ENCODE measurements at regions not wholly inside any gene's neighbourhood (a gene's known extent, or its start where the extent isn't known, plus 50 kb on each side); places are given as distances from the start of the nearest gene placed in this dataset.

- no peak overlapping the region for H3K27ac Mint-ChIP-seq
- no peaks in the 10 kb centered on the region for H3K4me1 Mint-ChIP-seq
- no peaks in the 10 kb centered on the region for H3K36me3 Mint-ChIP-seq
- no peak overlapping the region for H3K4me3 Mint-ChIP-seq
- H3K27me3 Mint-ChIP-seq, result no peaks in the 10 kb centered on the region
- H3K9me3 Mint-ChIP-seq, result peaks cover 10% of the 10 kb centered on the region
Measured at GRCh38 chr12:125583071-125583470, 517.8 kb downstream of the AACS start.

GRCh38 chr12:125586441-125586840, 521.2 kb downstream of the AACS start:
- no peaks in the 10 kb centered on the region for H3K36me3 Mint-ChIP-seq
- H3K9me3 Mint-ChIP-seq, result peaks cover 4% of the 10 kb centered on the region
- no peaks in the 10 kb centered on the region for H3K4me1 Mint-ChIP-seq
- H3K27me3 Mint-ChIP-seq, result peaks cover 1% of the 10 kb centered on the region
- H3K27ac Mint-ChIP-seq, result no peak overlapping the region
- no peak overlapping the region for H3K4me3 Mint-ChIP-seq

- no peaks in the 10 kb centered on the region for H3K4me1 Mint-ChIP-seq
- H3K27me3 Mint-ChIP-seq, result peaks cover 3% of the 10 kb centered on the region
- H3K9me3 Mint-ChIP-seq, result peaks cover 10% of the 10 kb centered on the region
- H3K4me3 Mint-ChIP-seq, result no peak overlapping the region
- H3K27ac Mint-ChIP-seq, result no peak overlapping the region
- no peaks in the 10 kb centered on the region for H3K36me3 Mint-ChIP-seq
Measured at GRCh38 chr12:125593269-125593668, 528.0 kb downstream of the AACS start.

GRCh38 chr12:125604976-125605375, 539.7 kb downstream of the AACS start:
- no peak overlapping the region for H3K27ac Mint-ChIP-seq
- H3K4me3 Mint-ChIP-seq, result no peak overlapping the region
- no peaks in the 10 kb centered on the region for H3K4me1 Mint-ChIP-seq
- H3K9me3 Mint-ChIP-seq, result peaks cover 13% of the 10 kb centered on the region
- peaks cover 2% of the 10 kb centered on the region for H3K27me3 Mint-ChIP-seq
- no peaks in the 10 kb centered on the region for H3K36me3 Mint-ChIP-seq

- H3K4me1 Mint-ChIP-seq, result no peaks in the 10 kb centered on the region
- H3K36me3 Mint-ChIP-seq, result no peaks in the 10 kb centered on the region
- H3K27ac Mint-ChIP-seq, result no peak overlapping the region
- peaks cover 9% of the 10 kb centered on the region for H3K9me3 Mint-ChIP-seq
- H3K4me3 Mint-ChIP-seq, result no peak overlapping the region
- H3K27me3 Mint-ChIP-seq, result peaks cover under 1% of the 10 kb centered on the region
Measured at GRCh38 chr12:125606312-125606711, 541.1 kb downstream of the AACS start.

- Mint-ChIP-seq H3K4me1 (no peaks in the 10 kb centered on the region), H3K36me3 (no peaks in the 10 kb centered on the region), H3K27me3 (no peaks in the 10 kb centered on the region), H3K9me3 (no peaks in the 10 kb centered on the region), H3K27ac (no peak overlapping the region), H3K4me3 (no peak overlapping the region)
Measured at GRCh38 chr12:125610292-125610691, 545.1 kb downstream of the AACS start.

- no peak overlapping the region for H3K27ac Mint-ChIP-seq
- H3K9me3 Mint-ChIP-seq, result no peaks in the 10 kb centered on the region
- no peaks in the 10 kb centered on the region for H3K4me1 Mint-ChIP-seq
- no peaks in the 10 kb centered on the region for H3K27me3 Mint-ChIP-seq
- no peak overlapping the region for H3K4me3 Mint-ChIP-seq
- H3K36me3 Mint-ChIP-seq, result no peaks in the 10 kb centered on the region
Measured at GRCh38 chr12:125610971-125611370, 545.7 kb downstream of the AACS start.

GRCh38 chr12:125614058-125614457, 548.8 kb downstream of the AACS start:
- Mint-ChIP-seq H3K27ac (no peak overlapping the region), H3K4me1 (no peaks in the 10 kb centered on the region), H3K27me3 (no peaks in the 10 kb centered on the region), H3K9me3 (no peaks in the 10 kb centered on the region), H3K36me3 (no peaks in the 10 kb centered on the region), H3K4me3 (no peak overlapping the region)

- Mint-ChIP-seq H3K9me3 (no peaks in the 10 kb centered on the region), H3K27me3 (peaks cover 3% of the 10 kb centered on the region), H3K36me3 (no peaks in the 10 kb centered on the region), H3K4me1 (no peaks in the 10 kb centered on the region), H3K4me3 (no peak overlapping the region), H3K27ac (no peak overlapping the region)
Measured at GRCh38 chr12:125619723-125620122, 554.5 kb downstream of the AACS start.

GRCh38 chr12:125633686-125634085, 568.5 kb downstream of the AACS start:
- Mint-ChIP-seq H3K9me3 (peaks cover 23% of the 10 kb centered on the region), H3K4me3 (no peak overlapping the region), H3K27me3 (peaks cover 3% of the 10 kb centered on the region), H3K36me3 (no peaks in the 10 kb centered on the region), H3K4me1 (no peaks in the 10 kb centered on the region), H3K27ac (no peak overlapping the region)

- Mint-ChIP-seq H3K27me3 (peaks cover 3% of the 10 kb centered on the region), H3K4me3 (no peak overlapping the region), H3K36me3 (no peaks in the 10 kb centered on the region), H3K9me3 (peaks cover 23% of the 10 kb centered on the region), H3K27ac (no peak overlapping the region), H3K4me1 (no peaks in the 10 kb centered on the region)
Measured at GRCh38 chr12:125634813-125635212, 569.6 kb downstream of the AACS start.

- Mint-ChIP-seq H3K36me3 (no peaks in the 10 kb centered on the region), H3K27ac (no peak overlapping the region), H3K4me3 (no peak overlapping the region), H3K4me1 (no peaks in the 10 kb centered on the region), H3K9me3 (no peaks in the 10 kb centered on the region), H3K27me3 (peaks cover 3% of the 10 kb centered on the region)
Measured at GRCh38 chr12:125639826-125640225, 574.6 kb downstream of the AACS start.

- Mint-ChIP-seq H3K36me3 (no peaks in the 10 kb centered on the region), H3K27me3 (no peaks in the 10 kb centered on the region), H3K4me1 (no peaks in the 10 kb centered on the region), H3K4me3 (no peak overlapping the region), H3K9me3 (no peaks in the 10 kb centered on the region), H3K27ac (no peak overlapping the region)
Measured at GRCh38 chr12:125643055-125643454, 577.8 kb downstream of the AACS start.

GRCh38 chr12:125645724-125646123, 580.5 kb downstream of the AACS start:
- no peaks in the 10 kb centered on the region for H3K36me3 Mint-ChIP-seq
- H3K9me3 Mint-ChIP-seq, result no peaks in the 10 kb centered on the region
- H3K27ac Mint-ChIP-seq, result no peak overlapping the region
- H3K4me1 Mint-ChIP-seq, result no peaks in the 10 kb centered on the region
- no peaks in the 10 kb centered on the region for H3K27me3 Mint-ChIP-seq
- H3K4me3 Mint-ChIP-seq, result no peak overlapping the region

- no peak overlapping the region for H3K4me3 Mint-ChIP-seq
- H3K9me3 Mint-ChIP-seq, result no peaks in the 10 kb centered on the region
- H3K27me3 Mint-ChIP-seq, result no peaks in the 10 kb centered on the region
- H3K4me1 Mint-ChIP-seq, result no peaks in the 10 kb centered on the region
- no peak overlapping the region for H3K27ac Mint-ChIP-seq
- H3K36me3 Mint-ChIP-seq, result no peaks in the 10 kb centered on the region
Measured at GRCh38 chr12:125650587-125650986, 585.4 kb downstream of the AACS start.

GRCh38 chr12:125651625-125652024, 586.4 kb downstream of the AACS start:
- Mint-ChIP-seq H3K27me3 (no peaks in the 10 kb centered on the region), H3K4me3 (no peak overlapping the region), H3K9me3 (no peaks in the 10 kb centered on the region), H3K4me1 (no peaks in the 10 kb centered on the region), H3K36me3 (no peaks in the 10 kb centered on the region), H3K27ac (no peak overlapping the region)

- Mint-ChIP-seq H3K4me1 (no peaks in the 10 kb centered on the region), H3K4me3 (no peak overlapping the region), H3K36me3 (no peaks in the 10 kb centered on the region), H3K27me3 (no peaks in the 10 kb centered on the region), H3K27ac (no peak overlapping the region), H3K9me3 (no peaks in the 10 kb centered on the region)
Measured at GRCh38 chr12:125652681-125653080, 587.4 kb downstream of the AACS start.
